Heart left ventricle (tissue), 16 donors: ENCODE measurements at regions not wholly inside any gene's neighbourhood (a gene's known extent, or its start where the extent isn't known, plus 50 kb on each side); places are given as distances from the start of the nearest gene placed in this dataset.

Experiments
- ATAC-seq, 4 donors: fragments of 200-7000 bp; cut with Tn5 transposase; one replicate each; pipeline ENCODE4 v1.9.1; 2020 to 2022; ENCODE audit warnings: moderate library complexity in 4 of 4, mild to moderate bottlenecking in 3 of 4, moderate number of reproducible peaks in 1 of 4
- DNase-seq, 5 donors: peaks; one replicate each; pipeline ENCODE4 v3.0.0-alpha.2; 2020
- H3K27ac ChIP-seq, 12 donors: fragments of 200-600 bp; sonication (generic) in 4 of 12; one replicate each; pipeline versions ENCODE4 v1.5.0 to v1.8.0; 2016 to 2022; ENCODE audit warnings: mild to moderate bottlenecking in 2 of 12
- H3K27me3 ChIP-seq, 9 donors: fragments of 200-600 bp; sonication (generic) in 2 of 9; one replicate each; pipeline versions ENCODE4 v1.5.1 to v1.8.0; 2016 to 2022; ENCODE audit warnings: mild to moderate bottlenecking in 3 of 9
- H3K36me3 ChIP-seq, 9 donors: fragments of 200-600 bp; sonication (generic) in 2 of 9; one replicate each; pipeline versions ENCODE4 v1.5.0 to v1.8.0; 2018 to 2022; ENCODE audit warnings: mild to moderate bottlenecking in 2 of 9
- H3K4me1 ChIP-seq, 12 donors: fragments of 200-600 bp; sonication (generic) in 4 of 12; one replicate each; pipeline versions ENCODE4 v1.5.0 to v1.8.0; 2016 to 2022; ENCODE audit warnings: mild to moderate bottlenecking in 3 of 12
- H3K4me3 ChIP-seq, 12 donors: fragments of 200-600 bp; sonication (generic) in 4 of 12; one replicate each; pipeline versions ENCODE4 v1.5.0 to v1.8.0; 2017 to 2022; ENCODE audit warnings: mild to moderate bottlenecking in 9 of 12, moderate library complexity in 4 of 12
- H3K9me3 ChIP-seq, 12 donors: fragments of 200-600 bp; sonication (generic) in 4 of 12; one replicate each; pipeline versions ENCODE4 v1.5.0 to v1.8.0; 2016 to 2022; ENCODE audit warnings: mild to moderate bottlenecking in 1 of 12
- CTCF ChIP-seq, 12 donors: fragments of 200-600 bp; sonication (generic) in 4 of 12; IDR thresholded peaks; one replicate each; pipeline versions ENCODE4 v1.5.0 to v1.8.0; 2018 to 2022; ENCODE audit warnings: antibody characterized with exemption in 12 of 12, mild to moderate bottlenecking in 5 of 12
- POLR2A ChIP-seq, 2 donors: fragments of 450-650 bp; IDR thresholded peaks; one replicate each; pipeline ENCODE4 v1.6.1; 2017; ENCODE audit warnings: antibody characterized with exemption in 2 of 2, mild to moderate bottlenecking in 2 of 2, moderate library complexity in 2 of 2
- WGBS, 4 donors: extraction: QIAGEN DNeasy Blood & Tissue Kit in 2 of 4; methylation state at CpG; one replicate each; pipeline versions ENCODE4 v1.1.5 to v1.1.7; 2013 to 2018; 5-methylcytosine and 5-hydroxymethylcytosine counted together
- intact Hi-C, 10 donors: fragments of 100-400 bp; cut with DNase I; formaldehyde crosslinking; loops; one replicate each; pipeline versions ENCODE4 v1.11.1 to v1.14.2; 2022
- donor health status: ischemic (EF 13 %, LVEDD 7.1; RV severe dilation, severe dysfunction).
- donor health status: healthy with polysubstance abuse.
- donor health status: DM: no; HTN: yes; CAD: no.
- donor health status: DM: no; HTN: no; CAD: no.
- donor health status: ischemic (EF 25% LVEDD 6.9; RV normal size, moderate dysfunction).
- donor health status: ischemic (EF 25% LVEDD 5.7; RV mildly dilated, moderate dysfunction).
- donor health status: healthy.
- donor health status: DM: yes; HTN: yes; CAD: no.
- donor health status: ischemic (EF 35%, LVEDD 5.7; RV mildly dilated, moderate dysfunction).
- donor health status: nonischemic (EF 11% LVEDD 7.7; RV severe dilation, severe dysfunction).
- donor health status: DM: yes; HTN: yes; CAD: no.
- donor health status: PGD.
- donor health status: ischemic (EF 29% LVEDD 5.4; RV normal size, mild dysfunction).
- donor health status: nonischemic (EF 23%, LVEDD 6.1; RV moderate dilation, normal function).

- TF ChIP-seq CTCF (IDR thresholded peaks at IDR 0.05): no peak
- TF ChIP-seq POLR2A (IDR thresholded peaks at IDR 0.05): no peak
- H3K27ac ChIP-seq: no peak overlapping the region
- no peaks in the 10 kb centered on the region for H3K9me3 ChIP-seq
- H3K36me3 ChIP-seq: no peaks in the 10 kb centered on the region
- H3K27me3 ChIP-seq: peaks cover 0 to 3% (median 0%) of the 10 kb centered on the region in 9 donors
- no peak for DNase-seq
- no peak overlapping the region for H3K4me3 ChIP-seq
- 80 to 86% (median 83%) methylated on average over 14 of the region's 14 CpGs for WGBS, 4 donors
- no peak for ATAC-seq
- intact Hi-C loops: no loop called here
- H3K4me1 ChIP-seq: no peaks in the 10 kb centered on the region
These were observed 251.2 kb upstream of the RAB6C start for GRCh38 chr2:129728035-129728972.

GRCh38 chr2:129729011-129729410, 250.5 kb upstream of the RAB6C start:
- H3K4me1 ChIP-seq: no peaks in the 10 kb centered on the region
- ATAC-seq: no peak
- no peaks in the 10 kb centered on the region for H3K36me3 ChIP-seq
- TF ChIP-seq POLR2A (IDR thresholded peaks at IDR 0.05): no peak
- no peak for TF ChIP-seq CTCF (IDR thresholded peaks at IDR 0.05)
- 84 to 90% (median 87%) methylated on average over 9 of the region's 9 CpGs for WGBS, 4 donors
- no peak overlapping the region for H3K4me3 ChIP-seq
- DNase-seq: no peak
- no peak overlapping the region for H3K27ac ChIP-seq
- intact Hi-C loops: no loop called here
- peaks cover 0 to 3% (median 0%) of the 10 kb centered on the region in 9 donors for H3K27me3 ChIP-seq
- H3K9me3 ChIP-seq: no peaks in the 10 kb centered on the region

- TF ChIP-seq CTCF (IDR thresholded peaks at IDR 0.05) (no peak), POLR2A (IDR thresholded peaks at IDR 0.05) (no peak)
- no peaks in the 10 kb centered on the region for H3K36me3 ChIP-seq
- H3K9me3 ChIP-seq: no peaks in the 10 kb centered on the region
- H3K4me3 ChIP-seq: no peak overlapping the region
- no peak overlapping the region for H3K27ac ChIP-seq
- intact Hi-C loops: no loop called here
- DNase-seq: no peak
- no peaks in the 10 kb centered on the region for H3K4me1 ChIP-seq
- whole genome bisulfite sequencing, 4 donors: 86 to 95% (median 88%) methylated on average over 4 of the region's 4 CpGs
- ATAC-seq: no peak
- peaks cover 0 to 3% (median 0%) of the 10 kb centered on the region in 9 donors for H3K27me3 ChIP-seq
These were observed 249.8 kb upstream of the RAB6C start for GRCh38 chr2:129729646-129730045.

DNA sequence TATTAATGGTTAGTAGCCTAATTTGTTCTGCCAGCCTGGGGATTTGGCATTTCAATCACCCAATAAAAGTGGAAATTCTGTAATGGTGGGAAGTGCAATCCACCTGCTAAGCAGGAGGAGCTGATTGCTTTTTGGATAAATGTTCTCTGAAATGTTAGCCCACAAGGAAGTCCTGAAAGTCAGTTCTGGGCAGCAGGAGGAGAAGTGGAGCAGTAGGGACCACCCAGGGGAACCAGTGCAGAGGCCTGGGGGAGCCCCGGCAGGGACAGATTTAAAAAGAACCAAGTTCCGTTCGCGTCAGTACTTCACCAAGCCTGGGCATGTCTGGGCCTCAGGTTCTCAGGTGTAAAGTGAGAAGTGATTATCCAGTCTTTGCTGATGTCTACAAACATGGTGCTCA, 248.5 kb upstream of the RAB6C start:
- no peak overlapping the region for H3K27ac ChIP-seq
- intact Hi-C loops: no loop called here
- ATAC-seq (no peak), DNase-seq (no peak)
- no peaks in the 10 kb centered on the region for H3K9me3 ChIP-seq
- 89 to 94% (median 93%) methylated on average over 4 of the region's 4 CpGs for WGBS, 4 donors
- H3K4me3 ChIP-seq: no peak overlapping the region
- H3K36me3 ChIP-seq: no peaks in the 10 kb centered on the region
- no peaks in the 10 kb centered on the region for H3K4me1 ChIP-seq
- peaks cover 0 to 3% (median 0%) of the 10 kb centered on the region in 9 donors for H3K27me3 ChIP-seq
- no peak for TF ChIP-seq POLR2A (IDR thresholded peaks at IDR 0.05)
- no peak for TF ChIP-seq CTCF (IDR thresholded peaks at IDR 0.05)
